MM.1S (cell line): ENCODE measurements at regions not wholly inside any gene's neighbourhood (a gene's known extent, or its start where the extent isn't known, plus 50 kb on each side); places are given as distances from the start of the nearest gene placed in this dataset.

Experiments used
- CTCF ChIP-seq: fragments of 300-600 bp; sonication (generic); IDR thresholded peaks from 2 replicates; pipeline ENCODE4 v1.5.1; 2016; ENCODE audit warnings: antibody characterized with exemption, low read length, mixed read lengths
- EZH2 ChIP-seq: fragments of 300-600 bp; sonication (generic); optimal IDR thresholded peaks from 2 replicates; pipeline ENCODE3; 2017; ENCODE audit warnings: low read depth, mild to moderate bottlenecking, antibody characterized with exemption, low read length, mixed read lengths

GRCh38 chr16:85337910-85338637 lies 225.8 kb upstream of the CIBAR2 start:
- no peak for TF ChIP-seq CTCF
- TF ChIP-seq EZH2 = no peak
